ENCODE measurements at regions not wholly inside any gene's neighbourhood (a gene's known extent, or its start where the extent isn't known, plus 50 kb on each side); places are given as distances from the start of the nearest gene placed in this dataset.
"Not testable (repeated sequence)": the region's sequence is repeated elsewhere in the genome, so short reads cannot be mapped to it uniquely, and the experiment has no call there.

- not testable (repeated sequence) for DNase-seq
Observed at GRCh38 chr5:96319981-96320739, 112.9 kb downstream of the PCSK1 start.

- DNase-seq: no peak
Observed at GRCh38 chr5:96318569-96319110, 114.4 kb downstream of the PCSK1 start.

- DNase-seq: no peak
Observed at GRCh38 chr5:96317945-96318344, 115.1 kb downstream of the PCSK1 start.

- DNase-seq: no peak
Observed at GRCh38 chr5:96316487-96316886, 116.6 kb downstream of the PCSK1 start.

GRCh38 chr5:96316017-96316416, 117.0 kb downstream of the PCSK1 start:
- DNase-seq: no peak

GRCh38 chr5:96315431-96315830, 117.6 kb downstream of the PCSK1 start:
- no peak for DNase-seq

- DNase-seq: no peak
Observed at GRCh38 chr5:96312383-96312782, 120.7 kb downstream of the PCSK1 start.

GRCh38 chr5:96307047-96307446, 126.0 kb downstream of the PCSK1 start:
- DNase-seq: not testable (repeated sequence)

- no peak for DNase-seq
Observed at GRCh38 chr5:96302174-96302738, 130.8 kb downstream of the PCSK1 start.

GRCh38 chr5:96300976-96301375, 132.1 kb downstream of the PCSK1 start:
- DNase-seq: no peak

- DNase-seq: no peak
Observed at GRCh38 chr5:96297867-96298266, 135.2 kb downstream of the PCSK1 start.

GRCh38 chr5:96297290-96297689, 135.8 kb downstream of the PCSK1 start:
- no peak for DNase-seq

GRCh38 chr5:96294884-96295202, 138.2 kb downstream of the PCSK1 start:
- no peak for DNase-seq

- no peak for DNase-seq
Observed at GRCh38 chr5:96293966-96294883, 138.8 kb downstream of the PCSK1 start.

- no peak for DNase-seq
Observed at GRCh38 chr5:96292582-96293247, 140.3 kb downstream of the PCSK1 start.

GRCh38 chr5:96289287-96289686, 143.8 kb downstream of the PCSK1 start:
- DNase-seq: not testable (repeated sequence)

GRCh38 chr5:96288845-96289185, 144.2 kb downstream of the PCSK1 start:
- DNase-seq: no peak

- no peak for DNase-seq
Observed at GRCh38 chr5:96288166-96288844, 144.7 kb downstream of the PCSK1 start.

GRCh38 chr5:96287136-96287535, 145.9 kb downstream of the PCSK1 start:
- DNase-seq: no peak

GRCh38 chr5:96285823-96286222, 147.2 kb downstream of the PCSK1 start:
- no peak for DNase-seq

GRCh38 chr5:96284727-96285389, 148.2 kb downstream of the PCSK1 start:
- no peak for DNase-seq

- DNase-seq: no peak
Observed at GRCh38 chr5:96283589-96283988, 149.5 kb downstream of the PCSK1 start.
